GM18508 (cell line): ENCODE measurements at regions not wholly inside any gene's neighbourhood (a gene's known extent, or its start where the extent isn't known, plus 50 kb on each side); places are given as distances from the start of the nearest gene placed in this dataset.

Source experiments
- ATAC-seq: cut with Tn5 transposase; IDR thresholded peaks from one replicate; pipeline ENCODE4 v1.9.1; 2021; ENCODE audit warnings: moderate number of reproducible peaks; ENCODE audit not compliant: insufficient read depth, unreplicated experiment

GRCh38 chr5:133746834-133747233 is 134.5 kb upstream of the FSTL4 start:
- ATAC-seq: no peak

GRCh38 chr5:133744960-133745308 is 132.6 kb upstream of the FSTL4 start:
- ATAC-seq: no peak

DNA sequence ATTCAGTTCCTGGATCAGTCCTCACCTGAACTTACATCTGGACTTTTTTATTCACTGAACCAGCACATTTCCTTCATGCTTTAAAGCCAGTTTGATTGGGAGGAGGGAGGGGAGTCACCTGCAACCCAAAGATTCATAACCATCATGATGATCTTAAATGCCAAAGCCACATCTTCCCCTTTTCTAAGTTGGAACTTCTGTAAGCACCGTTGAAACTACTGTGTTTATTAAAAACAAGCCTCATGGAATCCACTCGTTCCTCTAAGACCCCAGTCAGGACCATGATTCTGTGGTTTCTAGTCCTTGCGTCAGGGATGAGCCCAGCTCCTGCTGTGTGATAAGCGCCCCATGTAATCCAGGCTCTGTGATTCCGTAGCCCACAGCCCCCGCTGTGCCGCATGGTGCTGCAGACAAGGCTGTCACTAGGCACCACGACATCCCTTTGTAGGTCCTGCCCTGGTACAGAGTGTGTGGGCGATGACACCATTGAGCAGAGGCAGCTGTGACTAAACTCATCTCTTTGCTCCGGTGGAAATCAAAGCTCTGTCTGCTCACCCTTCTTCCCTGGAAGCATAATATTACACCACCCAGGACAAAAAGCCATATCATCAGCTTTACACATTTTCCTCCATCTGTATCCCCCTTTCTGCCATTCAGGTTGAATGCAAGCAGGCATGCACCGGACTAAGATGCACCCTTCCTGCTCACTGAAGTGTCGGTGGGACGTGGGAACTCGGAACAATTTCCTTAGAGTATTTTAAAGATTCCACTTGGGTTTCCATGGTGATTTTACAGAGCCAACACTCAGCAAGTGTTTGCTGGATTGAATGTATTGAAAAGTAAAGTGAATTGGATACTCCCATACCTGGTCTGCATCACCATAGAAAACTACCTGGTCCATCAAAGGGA is 132.0 kb upstream of the FSTL4 start:
- no peak for ATAC-seq

- no peak for ATAC-seq
Measured at GRCh38 chr5:133742431-133742988, 130.2 kb upstream of the FSTL4 start.

GRCh38 chr5:133741818-133742355 is 129.5 kb upstream of the FSTL4 start:
- no peak for ATAC-seq

DNA sequence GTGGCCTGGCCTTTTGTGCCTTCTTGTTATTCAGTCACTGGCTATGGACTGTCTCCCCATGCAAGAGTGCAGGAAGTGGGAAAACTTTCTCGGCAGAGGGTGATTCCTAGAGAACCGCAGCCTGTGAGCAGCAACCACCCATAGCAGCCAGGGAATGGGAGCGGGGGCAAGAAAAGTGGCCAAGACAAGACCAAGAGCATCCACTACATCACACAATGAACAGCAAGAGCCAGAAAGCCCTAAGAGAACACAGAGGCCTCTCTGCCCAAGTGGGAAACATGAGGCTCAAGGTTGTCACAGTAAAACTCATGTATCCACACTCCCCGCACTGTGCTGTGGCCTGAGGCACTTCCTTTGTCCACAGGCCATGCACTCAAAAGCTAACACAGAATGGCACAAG is 129.1 kb upstream of the FSTL4 start:
- ATAC-seq: no peak

DNA sequence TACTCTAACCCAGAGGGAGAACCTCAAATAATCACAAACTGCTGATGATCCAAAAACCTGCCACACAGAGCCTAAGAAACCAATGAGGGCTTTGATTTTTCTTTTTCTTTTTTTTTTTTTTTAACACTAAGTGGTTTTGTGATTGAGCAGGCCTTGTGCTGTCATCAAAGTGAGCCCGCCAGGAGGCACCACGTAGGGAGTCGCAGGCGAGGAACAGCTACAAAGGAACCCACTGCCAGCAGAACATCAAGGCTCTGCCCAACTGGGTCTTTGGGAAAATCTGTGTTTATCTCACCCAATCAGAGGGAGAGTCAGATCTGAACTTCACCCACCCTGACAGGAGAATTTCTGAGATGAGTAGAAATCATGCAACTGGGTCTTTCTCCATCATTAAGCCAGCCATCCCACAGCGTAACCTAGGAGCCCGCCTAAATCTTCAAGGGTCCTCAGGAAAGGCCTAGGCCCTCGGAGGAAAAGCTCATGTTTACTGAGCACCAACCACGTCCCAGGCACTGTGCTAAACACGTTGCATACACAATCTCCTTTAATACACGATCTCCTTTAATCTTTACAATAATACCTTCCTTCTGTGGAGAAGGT is 126.9 kb upstream of the FSTL4 start:
- ATAC-seq: no peak

DNA sequence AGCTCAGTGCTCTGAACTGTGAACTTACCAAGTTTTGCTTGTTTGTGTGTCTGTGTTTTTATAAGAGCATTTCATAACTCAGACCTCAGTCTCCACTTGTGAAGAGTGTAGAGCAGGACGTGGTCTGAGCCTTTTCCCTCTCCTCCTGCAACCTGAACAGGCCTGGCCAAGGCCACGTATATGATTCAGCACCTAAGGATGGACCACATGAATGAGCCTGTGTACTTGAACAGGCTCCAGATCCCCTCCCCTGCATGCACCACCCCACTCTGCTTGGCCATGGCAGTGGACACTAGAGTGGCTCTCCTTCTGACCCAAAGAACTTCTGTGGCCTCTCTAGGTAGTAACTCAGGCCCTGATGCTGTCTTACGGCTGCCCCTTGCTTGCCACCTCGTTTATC is 125.9 kb upstream of the FSTL4 start:
- no peak for ATAC-seq

GRCh38 chr5:133736512-133736911 is 124.2 kb upstream of the FSTL4 start:
- no peak for ATAC-seq

GRCh38 chr5:133735346-133735745 is 123.0 kb upstream of the FSTL4 start:
- no peak for ATAC-seq

DNA sequence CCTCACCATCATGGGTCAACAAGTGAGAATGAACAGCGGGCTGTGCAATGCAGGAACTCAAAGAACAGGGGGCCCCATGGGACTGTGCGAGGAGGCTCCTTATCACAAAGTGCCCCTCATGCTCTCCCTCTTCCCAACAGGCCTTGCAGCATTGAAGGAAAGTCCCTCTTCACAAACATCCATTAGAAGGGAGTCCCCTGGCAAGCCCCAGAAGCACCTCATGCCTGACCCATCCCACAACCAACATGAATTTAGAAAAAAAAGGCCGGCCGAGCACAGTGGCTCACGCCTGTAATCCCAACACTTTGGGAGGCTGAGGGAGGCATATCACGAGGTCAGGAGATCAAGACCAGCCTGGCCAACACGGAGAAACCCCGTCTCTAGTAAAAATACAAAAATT is 122.6 kb upstream of the FSTL4 start:
- ATAC-seq: no peak

- no peak for ATAC-seq
Measured at GRCh38 chr5:133732536-133732935, 120.2 kb upstream of the FSTL4 start.

DNA sequence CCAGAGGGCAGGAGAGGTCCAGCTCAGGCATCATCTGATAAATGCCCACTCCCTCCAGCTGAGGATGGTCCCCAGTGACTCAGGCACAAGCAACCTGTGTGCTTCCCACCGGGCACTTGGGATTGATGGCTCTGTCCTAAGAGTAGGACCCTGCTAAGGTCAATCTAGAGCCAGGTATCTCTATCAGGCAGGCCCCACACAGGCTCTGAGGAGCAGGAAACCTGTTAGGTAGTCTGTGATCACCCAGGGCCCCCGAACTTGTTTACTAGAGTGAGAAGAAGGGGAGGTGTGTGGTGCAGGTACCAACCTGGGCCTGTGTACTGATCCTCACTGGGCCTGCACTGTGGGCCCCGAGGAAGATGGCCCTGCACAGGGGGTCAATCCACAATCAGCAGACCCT is 119.6 kb upstream of the FSTL4 start:
- ATAC-seq: no peak

- ATAC-seq: no peak
Measured at GRCh38 chr5:133730866-133731265, 118.5 kb upstream of the FSTL4 start.

- ATAC-seq: no peak
Measured at GRCh38 chr5:133730346-133730745, 118.0 kb upstream of the FSTL4 start.

- ATAC-seq: no peak
Measured at GRCh38 chr5:133729800-133730199, 117.5 kb upstream of the FSTL4 start.

DNA sequence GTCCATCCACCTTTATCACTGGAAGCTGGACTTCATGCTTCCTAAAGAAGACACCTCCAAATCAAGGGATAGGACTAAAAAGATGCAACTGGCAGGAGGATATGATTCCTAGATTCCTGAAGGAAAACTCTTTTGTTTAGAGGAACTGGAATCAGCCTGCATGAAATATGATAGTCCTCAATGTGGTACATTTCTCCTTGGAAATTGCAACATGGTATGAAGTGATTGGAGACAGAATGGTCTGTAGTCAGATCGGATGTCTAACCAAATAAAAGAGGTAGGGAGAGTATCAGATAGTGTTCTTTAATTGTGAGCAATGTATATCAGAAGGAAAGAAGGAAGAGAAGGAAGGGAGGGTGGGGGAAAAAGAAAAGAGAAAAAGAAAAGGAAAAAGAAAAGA is 116.1 kb upstream of the FSTL4 start:
- ATAC-seq: no peak

DNA sequence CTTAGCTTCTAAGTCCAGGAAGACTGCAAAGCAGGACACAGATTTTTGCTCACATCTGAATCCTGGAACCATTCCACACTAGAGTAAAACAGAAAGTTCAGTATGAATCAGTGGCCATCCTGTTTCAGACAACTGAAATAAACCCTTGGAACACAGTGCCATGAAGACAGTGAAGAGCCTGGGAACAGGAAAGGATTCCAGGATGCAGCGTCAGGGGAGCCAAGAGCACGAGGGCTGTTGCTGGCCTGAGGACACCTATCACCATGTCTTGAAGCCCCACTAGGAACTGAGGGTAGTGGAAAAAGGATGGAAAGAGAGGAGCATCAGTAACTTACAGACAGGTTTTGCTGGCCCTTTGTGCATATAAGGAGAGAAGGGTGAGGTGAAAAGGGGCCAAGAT is 115.3 kb upstream of the FSTL4 start:
- ATAC-seq: no peak

DNA sequence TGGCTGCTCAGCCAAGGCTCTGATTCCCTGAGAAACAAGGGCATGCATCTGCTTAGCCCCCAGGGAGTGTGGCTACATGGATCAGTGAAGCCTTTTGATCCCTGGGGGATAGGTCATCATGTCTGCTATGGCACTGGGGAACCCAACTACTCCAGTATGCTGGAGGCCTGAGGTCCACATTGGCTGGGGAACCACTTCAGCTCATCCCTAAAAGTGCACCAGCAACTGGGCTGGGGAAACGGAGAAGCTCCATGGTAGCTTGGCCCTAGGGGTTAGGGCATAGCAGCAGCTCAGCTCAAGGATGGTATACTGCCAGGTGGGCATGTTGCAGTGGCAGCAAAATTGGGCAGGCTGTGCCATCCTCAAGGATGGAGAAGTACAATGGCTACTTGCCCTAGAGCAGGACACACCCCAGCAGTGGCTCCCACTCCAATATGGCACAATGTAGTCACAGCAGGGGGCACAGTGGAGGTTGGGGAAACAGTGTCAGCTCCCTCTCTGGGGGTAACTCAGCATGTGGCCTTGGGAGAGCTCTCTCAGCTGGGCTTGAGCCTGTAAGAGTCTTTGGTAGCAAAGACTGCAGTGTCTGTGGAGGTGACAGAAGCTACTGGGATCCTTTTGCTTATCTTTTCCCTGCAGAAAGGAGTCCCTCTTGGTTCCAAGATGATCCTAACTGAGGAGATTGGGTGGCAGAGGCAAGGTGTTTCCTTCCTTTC is 111.5 kb upstream of the FSTL4 start:
- no peak for ATAC-seq

DNA sequence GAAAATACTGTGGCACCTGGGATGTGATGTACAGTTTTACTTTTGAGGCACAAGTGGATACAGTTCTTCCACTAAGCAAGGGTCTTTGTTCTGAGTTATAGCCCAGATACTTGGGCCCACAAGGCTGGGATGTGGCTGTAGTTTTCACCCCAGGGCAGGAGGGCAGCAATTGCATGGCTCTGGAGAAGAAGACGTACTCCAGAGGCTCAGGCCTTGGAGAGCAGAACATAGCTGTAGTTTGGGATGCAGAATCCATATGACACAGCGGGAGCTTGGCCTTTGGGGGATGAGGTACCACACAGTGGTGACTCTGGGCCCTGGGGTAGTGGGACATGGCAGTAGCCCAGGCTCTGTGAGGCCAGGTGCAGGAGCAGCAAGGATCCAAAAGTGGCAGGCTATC is 110.8 kb upstream of the FSTL4 start:
- ATAC-seq: no peak

GRCh38 chr5:133721365-133721764 is 109.0 kb upstream of the FSTL4 start:
- no peak for ATAC-seq
